GM21786 (cell line): ENCODE measurements at regions not wholly inside any gene's neighbourhood (a gene's known extent, or its start where the extent isn't known, plus 50 kb on each side); places are given as distances from the start of the nearest gene placed in this dataset.

ENCODE experiments used
- ATAC-seq: cut with Tn5 transposase; IDR thresholded peaks from one replicate; pipeline ENCODE4 v1.9.1; 2021; ENCODE audit not compliant: unreplicated experiment

- peak; percentile 75 for ATAC-seq
Observed at GRCh38 chr4:74675673-74676279, 118.5 kb downstream of the BTC start.

GRCh38 chr4:74682567-74683359 is 111.6 kb downstream of the BTC start:
- no peak for ATAC-seq

GRCh38 chr4:74692972-74693371 is 101.4 kb downstream of the BTC start:
- no peak for ATAC-seq
